GM12864 (cell line): ENCODE measurements at regions not wholly inside any gene's neighbourhood (a gene's known extent, or its start where the extent isn't known, plus 50 kb on each side); places are given as distances from the start of the nearest gene placed in this dataset.

Source experiments
- DNase-seq: peaks from one replicate; pipeline ENCODE4 v3.0.0-alpha.2; 2011; ENCODE audit warnings: low read depth
- H3K4me3 ChIP-seq: 2 replicates; pipeline ENCODE4 v1.5.1; 2011; ENCODE audit warnings: mild to moderate bottlenecking, low read depth, low read length, control low read depth
- TF ChIP-seq, protein P1 (sequence below): IDR thresholded peaks from 2 replicates; pipeline ENCODE4 v1.5.1; 2011; ENCODE audit warnings: low read depth, mild to moderate bottlenecking, moderate library complexity, low read length, control low read depth, inconsistent platforms; ENCODE audit errors: missing control alignments

DNA sequence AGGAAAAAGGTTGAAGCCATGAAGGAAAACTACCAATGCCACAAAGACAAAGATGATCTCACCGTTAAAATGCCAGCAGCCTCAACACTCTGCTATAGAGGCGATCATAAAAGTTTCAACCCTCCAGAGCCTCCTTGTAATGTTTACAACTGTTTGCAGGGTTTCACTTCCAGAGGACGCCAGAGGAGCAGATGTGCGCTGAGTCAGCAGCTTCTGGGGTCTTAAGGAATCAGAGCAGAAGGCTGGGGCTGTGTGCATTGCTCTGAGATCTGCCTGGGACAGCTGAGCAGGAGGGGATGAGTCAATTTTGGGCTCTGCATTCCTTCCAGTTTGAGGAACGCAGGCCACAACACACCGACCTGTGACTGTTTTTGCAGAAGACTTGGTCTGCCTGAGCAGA, 98.3 kb downstream of the TMEM130 start:
- DNase-seq: peak; percentile 26
- no peak overlapping the region for H3K4me3 ChIP-seq
- TF ChIP-seq, protein P1, sequence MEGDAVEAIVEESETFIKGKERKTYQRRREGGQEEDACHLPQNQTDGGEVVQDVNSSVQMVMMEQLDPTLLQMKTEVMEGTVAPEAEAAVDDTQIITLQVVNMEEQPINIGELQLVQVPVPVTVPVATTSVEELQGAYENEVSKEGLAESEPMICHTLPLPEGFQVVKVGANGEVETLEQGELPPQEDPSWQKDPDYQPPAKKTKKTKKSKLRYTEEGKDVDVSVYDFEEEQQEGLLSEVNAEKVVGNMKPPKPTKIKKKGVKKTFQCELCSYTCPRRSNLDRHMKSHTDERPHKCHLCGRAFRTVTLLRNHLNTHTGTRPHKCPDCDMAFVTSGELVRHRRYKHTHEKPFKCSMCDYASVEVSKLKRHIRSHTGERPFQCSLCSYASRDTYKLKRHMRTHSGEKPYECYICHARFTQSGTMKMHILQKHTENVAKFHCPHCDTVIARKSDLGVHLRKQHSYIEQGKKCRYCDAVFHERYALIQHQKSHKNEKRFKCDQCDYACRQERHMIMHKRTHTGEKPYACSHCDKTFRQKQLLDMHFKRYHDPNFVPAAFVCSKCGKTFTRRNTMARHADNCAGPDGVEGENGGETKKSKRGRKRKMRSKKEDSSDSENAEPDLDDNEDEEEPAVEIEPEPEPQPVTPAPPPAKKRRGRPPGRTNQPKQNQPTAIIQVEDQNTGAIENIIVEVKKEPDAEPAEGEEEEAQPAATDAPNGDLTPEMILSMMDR: no peak

DNA sequence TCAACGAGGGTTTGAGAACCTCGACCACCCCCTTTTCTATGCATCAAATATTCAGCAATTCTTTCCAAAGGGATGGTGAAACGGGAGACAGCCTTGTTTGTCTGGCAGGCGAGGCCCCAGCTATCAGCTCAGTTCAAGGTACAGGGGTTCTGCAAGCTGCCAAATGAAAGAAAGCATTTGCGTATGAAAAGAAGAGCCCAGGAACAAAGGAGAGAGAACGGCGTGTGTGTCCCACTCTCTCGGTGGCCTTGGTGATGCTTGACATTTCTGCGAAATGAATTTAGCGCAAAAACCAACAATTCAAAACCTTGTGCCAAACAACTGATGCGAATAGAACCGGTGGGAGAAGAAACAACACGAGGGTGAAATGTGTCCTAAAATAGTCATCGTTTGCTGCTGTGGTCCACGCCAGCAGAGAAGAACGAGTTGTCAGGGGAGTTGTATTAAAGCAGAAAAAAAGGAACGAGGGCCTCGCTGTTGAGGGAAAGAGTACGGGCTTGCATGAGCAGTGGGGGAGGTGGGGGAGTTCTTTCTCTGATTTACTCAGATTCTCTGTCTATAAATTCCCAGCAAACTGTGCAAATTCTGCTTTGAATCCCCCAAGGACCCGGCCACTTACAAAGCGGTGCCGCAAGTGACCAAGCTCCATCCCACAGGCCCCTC, 97.7 kb downstream of the TMEM130 start:
- TF ChIP-seq, protein P1: no peak

DNA sequence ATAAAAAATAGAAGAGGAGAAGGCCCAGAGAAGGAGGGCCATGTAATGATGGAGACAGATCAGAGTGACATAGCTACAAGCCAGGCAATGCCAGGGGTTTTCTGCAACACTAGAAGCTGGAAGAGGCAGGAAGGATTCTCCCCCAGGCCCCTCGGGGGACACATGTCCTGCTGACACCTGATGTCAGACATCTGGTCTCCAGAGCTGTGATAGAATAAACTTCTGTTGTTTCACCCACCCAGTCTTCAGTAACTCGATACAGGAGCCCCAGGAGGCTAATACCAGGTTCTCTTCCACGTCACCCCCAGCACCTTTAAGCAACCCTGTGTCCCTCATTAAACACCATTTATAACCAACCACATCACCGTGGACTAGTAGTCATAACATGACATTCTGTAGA, 94.9 kb downstream of the TMEM130 start:
- TF ChIP-seq, protein P1: no peak
- DNase-seq: no peak

More for the DNA sequence above, 97.7 kb downstream of the TMEM130 start:
- H3K4me3 ChIP-seq: no peak overlapping the region
- DNase-seq: no peak

DNA sequence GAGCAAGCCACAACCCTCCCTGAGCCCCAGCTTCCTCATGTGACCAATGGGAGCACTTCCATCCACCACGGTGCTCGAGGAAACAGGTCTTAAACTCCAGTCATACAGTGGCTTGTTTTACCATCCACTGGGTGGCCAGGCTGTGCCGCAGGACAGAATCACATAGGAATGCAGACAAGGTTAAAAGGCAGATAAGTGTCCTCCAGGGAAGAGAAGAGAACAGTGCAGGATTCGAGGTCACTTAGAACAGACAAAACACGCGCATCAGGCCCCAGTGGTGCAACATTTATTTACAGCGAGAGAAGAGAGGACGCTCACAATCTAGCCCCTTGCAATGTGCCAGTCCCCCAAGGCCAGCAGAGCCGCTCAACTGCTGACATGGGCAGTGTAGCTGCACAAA, 92.8 kb downstream of the TMEM130 start:
- DNase-seq: no peak
- TF ChIP-seq, protein P1: no peak
- H3K4me3 ChIP-seq: no peak overlapping the region

More for the DNA sequence above, 94.9 kb downstream of the TMEM130 start:
- no peak overlapping the region for H3K4me3 ChIP-seq

DNA sequence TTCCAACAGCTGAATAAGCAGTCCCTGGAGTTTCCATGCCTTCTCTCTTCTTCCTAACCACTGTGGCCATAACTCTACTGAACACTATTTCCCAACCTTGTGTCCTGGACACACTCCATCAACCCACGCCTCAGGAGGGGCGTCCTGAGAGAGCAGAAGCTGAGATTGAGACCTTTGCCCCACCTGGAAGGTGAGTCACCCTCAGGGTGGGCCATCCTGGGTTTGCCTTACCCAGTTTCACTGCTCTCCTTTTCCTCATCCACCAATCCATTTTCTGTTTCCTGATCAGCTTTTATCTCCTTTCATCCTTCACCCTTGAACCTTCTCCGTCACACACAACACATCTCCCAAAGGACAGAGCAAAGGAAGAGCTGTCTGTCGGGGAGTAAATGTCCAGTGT, 91.4 kb downstream of the TMEM130 start:
- no peak overlapping the region for H3K4me3 ChIP-seq
- TF ChIP-seq, protein P1: no peak
- no peak for DNase-seq

DNA sequence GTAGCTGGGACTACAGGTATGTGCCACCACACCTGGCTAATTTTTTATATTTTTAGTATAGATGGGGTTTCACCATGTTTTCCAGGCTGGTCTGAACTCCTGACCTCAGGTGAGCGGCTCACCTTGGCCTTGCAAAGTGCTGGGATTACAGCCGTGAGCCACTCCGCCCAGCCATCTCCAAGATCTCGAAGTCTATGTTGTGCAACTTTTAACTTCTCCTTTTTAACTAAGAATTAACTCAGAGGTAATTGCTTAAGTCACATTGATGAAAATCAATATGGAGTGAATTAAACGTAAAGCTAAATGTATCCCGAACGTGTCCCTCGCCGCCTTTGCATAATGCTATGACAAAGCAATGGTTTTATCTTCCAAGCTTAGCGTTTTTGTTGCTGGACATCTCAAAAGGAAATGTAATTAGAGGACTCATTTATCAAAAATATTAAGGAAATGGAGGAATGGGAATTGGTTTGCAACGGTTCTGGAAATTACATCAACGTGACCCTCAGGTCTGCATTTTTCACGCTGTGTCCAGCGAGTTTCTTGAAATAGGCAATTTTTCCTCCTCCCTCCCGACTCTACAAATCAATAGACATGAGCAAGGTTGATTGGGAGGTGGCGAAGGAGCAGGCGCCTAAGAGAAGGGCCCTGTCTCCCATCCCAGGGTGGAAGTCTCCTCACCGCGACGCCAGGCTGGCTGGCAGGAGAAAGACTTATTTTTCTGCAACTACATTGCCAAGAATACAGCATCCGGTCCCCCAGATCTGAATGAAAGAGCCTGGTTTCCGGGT, 89.8 kb downstream of the TMEM130 start:
- DNase-seq: no peak
- TF ChIP-seq, protein P1: no peak
- H3K4me3 ChIP-seq: no peak overlapping the region

DNA sequence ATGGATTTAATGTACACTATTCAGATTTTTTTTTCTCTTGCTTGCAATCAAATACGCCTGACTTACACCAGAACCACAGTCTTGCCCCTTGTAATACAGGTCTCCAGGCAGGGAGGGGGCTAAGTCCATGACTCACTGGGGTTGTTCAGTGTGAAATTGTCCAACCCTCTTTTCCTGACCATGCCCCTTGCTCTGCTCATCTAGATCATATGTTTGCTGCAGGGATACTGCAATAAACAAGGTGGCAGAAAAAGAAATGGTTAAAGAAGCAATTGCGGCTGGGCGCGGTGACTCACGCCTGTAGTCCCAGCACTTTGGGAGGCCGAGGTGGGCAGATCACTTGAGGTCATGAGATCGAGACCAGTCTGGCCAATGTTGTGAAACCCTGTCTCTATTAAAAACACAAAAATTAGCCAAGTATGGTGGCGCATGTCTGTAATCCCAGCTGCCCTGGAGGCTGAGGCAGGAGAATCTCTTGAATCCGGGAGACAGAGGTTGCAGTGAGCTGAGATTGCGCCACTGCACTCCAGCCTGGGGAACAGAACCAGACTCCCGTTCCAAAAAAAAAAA, 85.5 kb downstream of the TMEM130 start:
- H3K4me3 ChIP-seq: no peak overlapping the region
- TF ChIP-seq, protein P1: no peak
- no peak for DNase-seq
